IPS DF 19.7 (cell line): ENCODE measurements at regions not wholly inside any gene's neighbourhood (a gene's known extent, or its start where the extent isn't known, plus 50 kb on each side); places are given as distances from the start of the nearest gene placed in this dataset.

Experiments used
- DNase-seq: peaks from one replicate; pipeline ENCODE4 v3.0.0-alpha.2; 2013; ENCODE audit warnings: low read depth, low spot score

DNA sequence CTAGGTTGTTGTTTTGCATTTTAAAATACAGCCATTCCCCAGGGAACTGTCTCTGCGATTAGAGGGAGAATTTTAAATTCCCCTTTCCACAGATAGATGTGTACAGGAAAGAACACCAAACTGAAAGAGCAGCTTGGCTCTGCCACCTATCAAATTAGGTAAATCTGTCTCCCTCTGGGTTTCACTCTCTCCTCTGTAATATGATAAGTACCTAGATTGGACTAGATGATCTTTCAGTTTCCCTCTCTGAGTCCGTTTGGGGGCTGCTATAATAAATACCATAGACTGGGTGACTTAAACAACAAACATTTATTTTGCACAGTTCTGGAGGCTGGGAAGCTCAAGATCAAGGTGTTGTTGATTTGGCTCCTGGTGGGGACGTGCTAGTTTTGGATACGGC lies 186.0 kb downstream of the KIF20B start:
- DNase-seq, result no peak

- no peak for DNase-seq
Measured at GRCh38 chr10:89887830-89888229, 186.4 kb downstream of the KIF20B start.

GRCh38 chr10:89888321-89889070 lies 187.1 kb downstream of the KIF20B start:
- no peak for DNase-seq

- DNase-seq, result no peak
Measured at GRCh38 chr10:89889606-89890005, 188.2 kb downstream of the KIF20B start.

DNA sequence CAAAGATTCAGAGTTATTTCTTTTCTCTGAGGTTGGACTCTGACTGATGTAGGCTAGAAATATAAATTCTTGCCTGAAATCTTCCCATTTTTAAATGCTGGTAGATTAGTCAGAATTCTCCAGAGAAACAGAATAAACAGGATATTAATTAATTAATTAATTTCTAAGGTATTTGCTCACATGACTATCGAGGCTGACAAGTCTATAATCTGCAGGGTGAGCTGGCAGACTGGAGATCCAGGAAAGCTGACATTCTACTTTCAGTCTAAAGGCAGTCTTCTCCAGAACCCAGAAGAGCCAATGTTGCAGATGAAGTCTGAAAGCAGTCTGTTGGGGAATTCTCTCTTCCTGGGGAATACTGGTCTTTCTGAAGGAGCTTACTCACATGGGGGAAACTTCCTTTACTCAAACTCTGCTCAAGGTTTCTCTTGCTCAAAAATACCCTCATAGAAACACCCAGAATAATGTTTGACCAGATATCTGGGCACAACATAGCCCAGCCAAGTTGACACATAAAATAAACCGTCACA lies 189.7 kb downstream of the KIF20B start:
- no peak for DNase-seq

- no peak for DNase-seq
Measured at GRCh38 chr10:89894051-89894450, 192.7 kb downstream of the KIF20B start.

DNA sequence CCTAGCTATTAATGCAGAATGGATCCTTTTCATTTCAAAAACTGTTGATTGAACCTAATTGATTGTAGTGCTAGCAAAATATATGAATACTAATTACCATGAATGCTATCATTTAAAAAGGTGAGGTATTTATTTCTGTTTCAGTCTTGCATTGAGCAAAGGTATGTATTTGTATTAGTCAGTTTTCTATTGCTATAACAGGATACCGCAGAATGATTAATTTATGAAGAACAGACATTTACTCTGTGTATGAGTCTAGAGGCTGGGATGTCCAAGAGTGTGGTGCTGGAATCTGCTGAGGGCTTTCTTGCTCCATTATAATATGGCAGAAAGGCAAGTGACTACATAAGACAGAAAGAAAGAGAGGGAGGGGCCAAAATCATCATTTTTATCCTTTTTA lies 199.2 kb downstream of the KIF20B start:
- no peak for DNase-seq

GRCh38 chr10:89901895-89902294 lies 200.5 kb downstream of the KIF20B start:
- DNase-seq, result no peak

DNA sequence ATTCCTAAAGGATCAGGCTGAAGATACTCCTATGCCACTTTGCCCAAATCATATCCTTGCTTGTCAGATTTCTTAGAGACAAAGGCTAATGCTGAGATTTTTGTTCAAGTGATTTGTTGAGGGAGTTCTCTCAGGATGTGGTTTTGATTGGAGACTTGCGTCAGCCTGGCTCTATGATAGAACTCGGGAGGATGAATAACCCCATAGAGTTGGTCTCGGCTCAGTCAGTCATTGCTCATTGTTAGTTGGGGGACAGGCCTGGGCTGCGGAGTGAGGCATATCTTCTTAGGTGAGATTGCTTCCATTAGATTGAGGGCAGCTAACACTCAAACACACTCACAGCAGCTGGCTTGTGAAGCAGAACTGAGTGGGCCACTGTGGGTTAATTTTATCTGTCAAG lies 203.4 kb downstream of the KIF20B start:
- DNase-seq, result no peak

DNA sequence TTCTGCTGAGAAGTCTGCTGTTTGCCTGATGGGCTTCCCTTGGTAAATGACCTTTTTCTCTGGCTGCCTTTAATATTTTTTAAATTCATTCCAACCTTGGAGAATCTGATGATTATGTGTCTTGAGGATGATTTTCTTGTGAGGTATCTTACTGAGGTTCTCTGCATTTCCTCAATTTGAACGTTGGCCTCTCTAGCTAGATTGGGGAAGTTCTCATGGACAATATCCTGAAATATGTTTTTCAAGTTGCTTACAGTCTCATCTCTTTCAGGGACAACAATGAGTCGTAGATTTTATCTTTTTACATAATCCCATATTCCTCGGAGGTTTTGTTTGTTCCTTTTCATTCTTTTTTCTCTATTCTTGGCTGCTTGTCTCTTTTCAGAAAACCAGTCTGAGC lies 208.4 kb downstream of the KIF20B start:
- no peak for DNase-seq

DNA sequence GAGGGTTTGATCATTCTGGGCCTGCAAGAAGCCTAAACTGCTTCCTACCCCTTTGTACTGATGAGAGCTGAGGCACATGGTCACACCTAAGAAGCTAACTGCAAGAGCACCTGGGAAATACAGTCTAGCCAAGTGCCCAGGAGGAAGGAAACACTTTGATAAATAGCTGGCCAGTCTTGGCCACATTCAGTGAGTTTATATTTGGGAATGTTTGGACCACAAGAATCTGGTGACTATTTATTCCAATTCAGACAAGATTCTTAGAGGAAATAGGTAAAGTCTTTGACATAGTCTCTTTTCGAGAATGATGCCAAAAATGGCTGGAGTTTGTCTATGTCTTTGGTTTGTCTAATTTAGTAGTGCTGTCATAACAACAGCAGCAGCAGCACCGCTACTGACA lies 213.6 kb downstream of the KIF20B start:
- no peak for DNase-seq

DNA sequence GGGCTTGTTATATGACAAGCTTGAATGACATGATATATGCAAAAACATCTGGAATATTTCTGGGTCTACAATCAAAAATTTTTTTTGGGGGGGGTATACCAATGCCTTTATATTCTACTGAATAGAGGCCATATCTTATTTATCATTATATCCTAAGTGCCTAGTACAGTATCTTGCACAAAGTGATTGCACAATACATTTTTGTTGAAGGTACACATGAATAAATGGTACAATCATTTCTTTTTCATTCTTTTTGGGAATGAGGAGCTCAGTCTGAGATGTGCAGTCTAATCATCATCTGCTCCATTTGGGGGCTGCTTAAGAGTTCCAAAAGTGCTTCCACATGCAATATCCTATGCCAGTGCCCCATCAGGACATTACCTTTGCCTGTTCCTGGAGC lies 214.6 kb downstream of the KIF20B start:
- no peak for DNase-seq

GRCh38 chr10:89916468-89917215 lies 215.3 kb downstream of the KIF20B start:
- DNase-seq, result no peak

DNA sequence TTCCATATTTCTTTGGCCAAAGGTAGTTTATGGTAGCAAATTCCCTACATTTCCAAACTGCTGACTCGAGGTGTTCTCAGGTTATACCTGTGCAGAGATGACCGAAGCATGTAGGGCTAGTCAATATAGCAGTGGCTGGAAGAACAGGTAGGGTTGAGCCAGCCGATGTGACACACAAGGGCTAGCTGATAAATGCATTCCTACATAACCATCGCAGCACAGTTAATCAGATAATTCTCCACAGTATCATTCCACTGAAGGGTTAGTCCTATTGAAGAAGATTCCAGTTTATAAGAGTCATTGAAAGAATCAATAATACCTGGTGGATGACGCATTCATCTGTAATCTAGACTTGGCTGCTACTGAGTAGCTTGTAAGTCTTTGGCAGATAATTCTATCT lies 220.0 kb downstream of the KIF20B start:
- no peak for DNase-seq

GRCh38 chr10:89923661-89924060 lies 222.3 kb downstream of the KIF20B start:
- DNase-seq, result no peak

GRCh38 chr10:89924261-89924660 lies 222.9 kb downstream of the KIF20B start:
- no peak for DNase-seq

DNA sequence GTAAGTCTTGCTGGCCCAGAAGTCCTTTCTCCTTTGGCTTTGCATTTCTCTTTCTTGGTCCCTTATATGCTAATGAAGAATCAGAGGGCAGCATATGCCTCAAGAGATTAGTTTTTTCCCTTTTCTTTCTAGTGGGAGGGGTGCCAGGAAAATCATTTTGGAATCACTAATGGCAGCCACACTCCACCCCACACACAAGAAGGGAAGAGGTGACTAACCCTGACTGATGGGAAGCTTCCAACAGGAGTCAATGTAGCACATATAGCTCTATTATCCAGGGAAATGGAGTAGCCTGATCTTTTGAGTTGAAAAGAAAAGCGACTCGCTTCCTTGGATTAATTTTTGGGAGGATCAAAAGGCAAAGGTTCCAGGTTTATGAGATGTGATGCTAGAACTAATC lies 225.3 kb downstream of the KIF20B start:
- no peak for DNase-seq

DNA sequence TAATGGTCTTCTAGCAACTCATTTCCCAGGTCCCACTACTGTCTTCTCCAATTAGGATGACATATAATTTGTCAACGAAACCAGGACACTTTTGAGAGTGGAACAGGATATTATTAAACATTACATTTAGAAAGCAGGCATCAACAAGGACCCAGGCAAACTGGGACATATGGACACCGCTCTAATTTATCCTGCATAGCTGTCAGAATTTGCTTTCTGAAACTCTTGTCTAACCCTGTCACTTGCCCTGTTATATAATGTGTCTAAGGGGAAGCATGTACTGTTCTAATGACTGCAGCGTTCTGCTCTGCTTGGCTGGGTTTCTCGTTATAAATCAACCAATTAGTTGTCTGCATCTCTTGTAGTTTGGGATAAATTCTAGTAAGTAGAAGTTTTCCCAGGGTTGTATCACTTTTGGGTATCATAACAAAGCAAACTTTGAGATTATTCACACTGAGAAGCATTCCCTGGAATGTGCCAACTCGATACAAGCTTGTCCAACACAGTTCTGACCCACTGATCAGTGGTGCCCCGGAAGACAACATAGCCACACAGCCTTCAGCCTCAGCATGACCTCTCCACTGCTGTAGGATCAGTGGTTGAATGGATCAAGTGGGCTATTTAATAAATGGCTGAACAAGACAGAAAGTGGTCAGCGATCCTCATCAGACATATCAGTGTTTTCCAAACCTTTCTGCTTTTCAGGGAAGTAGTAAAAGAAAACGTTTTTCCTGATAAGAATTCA lies 228.1 kb downstream of the KIF20B start:
- no peak for DNase-seq

- no peak for DNase-seq
Measured at GRCh38 chr10:89937494-89937893, 236.1 kb downstream of the KIF20B start.

GRCh38 chr10:89940076-89940475 lies 238.7 kb downstream of the KIF20B start:
- DNase-seq, result no peak

GRCh38 chr10:89942217-89942616 lies 240.8 kb downstream of the KIF20B start:
- no peak for DNase-seq

- DNase-seq, result no peak
Measured at GRCh38 chr10:89944138-89944537, 242.7 kb downstream of the KIF20B start.
